Peyer's patch (tissue), 4 donors: ENCODE measurements at regions not wholly inside any gene's neighbourhood (a gene's known extent, or its start where the extent isn't known, plus 50 kb on each side); places are given as distances from the start of the nearest gene placed in this dataset.

Source experiments
- CTCF ChIP-seq, 6 experiments: fragments of 450-650 bp in 4 of 6; fragments of 200-600 bp in 2 of 6; sonication (generic) in 1 of 6; IDR thresholded peaks; one replicate each; pipeline ENCODE4 v1.5.1; 2017 to 2019; ENCODE audit warnings: antibody characterized with exemption in 6 of 6, mild to moderate bottlenecking in 3 of 6, moderate library complexity in 1 of 6
- POLR2A ChIP-seq, 2 donors: fragments of 450-650 bp; IDR thresholded peaks; one replicate each; pipeline ENCODE4 v1.5.1; 2017; ENCODE audit warnings: antibody characterized with exemption in 2 of 2, mild to moderate bottlenecking in 2 of 2, moderate library complexity in 2 of 2

DNA sequence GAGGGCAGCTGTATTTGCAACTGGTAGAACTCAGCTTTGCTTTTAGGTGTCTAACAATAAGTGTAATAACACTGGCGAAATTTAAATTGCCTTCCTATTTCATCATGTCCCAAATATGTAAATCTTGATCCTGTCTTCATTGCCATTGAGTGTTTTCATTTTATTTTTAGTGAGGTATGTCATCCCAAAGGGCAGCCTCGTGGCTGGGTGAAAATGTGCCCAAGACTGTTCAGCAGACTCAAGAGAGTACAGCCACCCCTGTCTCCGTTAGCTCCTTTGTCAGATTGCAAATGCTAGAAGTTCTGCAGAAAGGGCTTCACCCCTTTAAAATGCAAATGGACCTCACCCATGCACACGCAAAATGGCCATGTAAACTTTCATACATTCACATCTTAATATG lies 278.8 kb downstream of the RND3 start:
- TF ChIP-seq CTCF (IDR thresholded peaks at IDR 0.05) (no peak), POLR2A (IDR thresholded peaks at IDR 0.05) (no peak)
